ENCODE measurements at regions not wholly inside any gene's neighbourhood (a gene's known extent, or its start where the extent isn't known, plus 50 kb on each side); places are given as distances from the start of the nearest gene placed in this dataset.

- Histone ChIP-seq H3K9me1 (ENCODE audit: control insufficient read depth, extremely low read depth, insufficient read depth, low read length) (no peaks in the 10 kb centered on the region), H2AFZ (ENCODE audit: control insufficient read depth, low read length) (no peak overlapping the region), H3K4me1 (ENCODE audit: control insufficient read depth, extremely low read depth, insufficient read depth, low read length) (no peaks in the 10 kb centered on the region), H3K4me2 (ENCODE audit: control insufficient read depth, extremely low read depth, insufficient read depth, low read depth, low read length) (no peak overlapping the region), H3K79me2 (ENCODE audit: control insufficient read depth, insufficient read depth, low read length) (no peaks in the 10 kb centered on the region), H3K9me3 (ENCODE audit: control insufficient read depth, low read depth, low read length) (no peaks in the 10 kb centered on the region), H3K27ac (ENCODE audit: control insufficient read depth, insufficient read depth, low read length) (no peak overlapping the region), H3K27me3 (ENCODE audit: control insufficient read depth, extremely low read depth, insufficient read depth, low read length) (no peaks in the 10 kb centered on the region), H3K9ac (ENCODE audit: control insufficient read depth, extremely low read depth, insufficient read depth, low read length) (no peak overlapping the region), H3K36me3 (ENCODE audit: control insufficient read depth in 2 of 2, extremely low read depth in 1 of 2, insufficient read depth in 2 of 2, low read length in 2 of 2) (no peaks in the 10 kb centered on the region), H3K4me3 (ENCODE audit: control insufficient read depth in 2 of 3, extremely low read depth in 1 of 3, insufficient read depth in 2 of 3, low read depth in 1 of 3, low read length in 3 of 3) (no peak overlapping the region), H4K20me1 (ENCODE audit: control insufficient read depth, extremely low read depth, insufficient read depth, low read length) (no peaks in the 10 kb centered on the region)
- FAIRE-seq (no peak), DNase-seq (ENCODE audit: low read depth, low spot score) (no peak)
- no peak for TF ChIP-seq CTCF (optimal IDR thresholded peaks at IDR 0.05 in 1 of 3, IDR thresholded peaks at IDR 0.05 in 1 of 3, conservative IDR thresholded peaks at IDR 0.05 in 1 of 3; ENCODE audit: extremely low read depth in 1 of 3, insufficient read depth in 2 of 3, low read length in 3 of 3)
- no peak for TF ChIP-seq EZH2 (IDR thresholded peaks at IDR 0.05; ENCODE audit: low read length)
- dilution Hi-C loops (cut with MboI; ENCODE audit: extremely low pct_ligation_motif_present, low sequenced_read_pairs) = no loop called here
These were observed 74.8 kb upstream of the POF1B start for GRCh38 chrX:85454295-85454694.

- H3K27me3 ChIP-seq (ENCODE audit: control insufficient read depth, extremely low read depth, insufficient read depth, low read length) = no peaks in the 10 kb centered on the region
- TF ChIP-seq EZH2 (IDR thresholded peaks at IDR 0.05; ENCODE audit: low read length) (no peak), CTCF (optimal IDR thresholded peaks at IDR 0.05 in 1 of 3, IDR thresholded peaks at IDR 0.05 in 1 of 3, conservative IDR thresholded peaks at IDR 0.05 in 1 of 3; ENCODE audit: extremely low read depth in 1 of 3, insufficient read depth in 2 of 3, low read length in 3 of 3) (no peak)
- no peak overlapping the region for H3K27ac ChIP-seq (ENCODE audit: control insufficient read depth, insufficient read depth, low read length)
- no peaks in the 10 kb centered on the region for H3K4me1 ChIP-seq (ENCODE audit: control insufficient read depth, extremely low read depth, insufficient read depth, low read length)
- H3K9me1 ChIP-seq (ENCODE audit: control insufficient read depth, extremely low read depth, insufficient read depth, low read length) = no peaks in the 10 kb centered on the region
- no peaks in the 10 kb centered on the region for H3K9me3 ChIP-seq (ENCODE audit: control insufficient read depth, low read depth, low read length)
- FAIRE-seq (no peak), DNase-seq (ENCODE audit: low read depth, low spot score) (no peak)
- no peaks in the 10 kb centered on the region for H3K79me2 ChIP-seq (ENCODE audit: control insufficient read depth, insufficient read depth, low read length)
- H3K36me3 ChIP-seq (ENCODE audit: control insufficient read depth in 2 of 2, extremely low read depth in 1 of 2, insufficient read depth in 2 of 2, low read length in 2 of 2) = no peaks in the 10 kb centered on the region
- H3K9ac ChIP-seq (ENCODE audit: control insufficient read depth, extremely low read depth, insufficient read depth, low read length) = no peak overlapping the region
- H4K20me1 ChIP-seq (ENCODE audit: control insufficient read depth, extremely low read depth, insufficient read depth, low read length) = no peaks in the 10 kb centered on the region
- dilution Hi-C loops (cut with MboI; ENCODE audit: extremely low pct_ligation_motif_present, low sequenced_read_pairs) = no loop called here
- no peak overlapping the region for H2AFZ ChIP-seq (ENCODE audit: control insufficient read depth, low read length)
- H3K4me2 ChIP-seq (ENCODE audit: control insufficient read depth, extremely low read depth, insufficient read depth, low read depth, low read length) = no peak overlapping the region
- H3K4me3 ChIP-seq (ENCODE audit: control insufficient read depth in 2 of 3, extremely low read depth in 1 of 3, insufficient read depth in 2 of 3, low read depth in 1 of 3, low read length in 3 of 3) = no peak overlapping the region
These were observed 65.1 kb upstream of the POF1B start for GRCh38 chrX:85444613-85445012.
